GM23248 (cell line): ENCODE measurements at regions not wholly inside any gene's neighbourhood (a gene's known extent, or its start where the extent isn't known, plus 50 kb on each side); places are given as distances from the start of the nearest gene placed in this dataset.

ENCODE experiments used
- DNase-seq: peaks from one replicate; pipeline ENCODE4 v3.0.0-alpha.2; 2015
- H2AFZ ChIP-seq: fragments of 200-600 bp; sonication (generic); 2 replicates; pipeline ENCODE4 v1.6.1; 2016; ENCODE audit warnings: antibody characterized with exemption
- H3F3A ChIP-seq: fragments of 200-600 bp; sonication (generic); 2 replicates; pipeline ENCODE4 v1.6.1; 2016; ENCODE audit warnings: mild to moderate bottlenecking, antibody characterized with exemption, mixed run types; ENCODE audit not compliant: insufficient read depth
- H3K27ac ChIP-seq: fragments of 200-600 bp; sonication (generic); 2 replicates; pipeline ENCODE4 v1.5.1; 2016; ENCODE audit warnings: mild to moderate bottlenecking
- H3K27me3 ChIP-seq: fragments of 200-600 bp; sonication (generic); replicated peaks from 2 replicates; pipeline ENCODE4 v1.6.1; 2016; ENCODE audit warnings: mild to moderate bottlenecking; ENCODE audit not compliant: insufficient read depth
- H3K36me3 ChIP-seq: fragments of 200-600 bp; sonication (generic); 2 replicates; pipeline ENCODE4 v1.6.1; 2016; ENCODE audit warnings: low read depth, mild to moderate bottlenecking
- H3K4me1 ChIP-seq: fragments of 200-600 bp; sonication (generic); 2 replicates; pipeline ENCODE4 v1.6.1; 2016; ENCODE audit warnings: mild to moderate bottlenecking; ENCODE audit not compliant: insufficient read depth
- H3K4me2 ChIP-seq: fragments of 200-600 bp; sonication (generic); one replicate; pipeline ENCODE4 v1.6.1; 2016; ENCODE audit warnings: mild to moderate bottlenecking; ENCODE audit not compliant: unreplicated experiment
- H3K4me3 ChIP-seq: fragments of 200-600 bp; sonication (generic); 2 replicates; pipeline ENCODE4 v1.5.1; 2016; ENCODE audit warnings: mild to moderate bottlenecking
- H3K79me2 ChIP-seq: fragments of 200-600 bp; sonication (generic); 2 replicates; pipeline ENCODE4 v1.6.1; 2016; ENCODE audit warnings: mild to moderate bottlenecking; ENCODE audit not compliant: insufficient read depth
- H3K9ac ChIP-seq: fragments of 200-600 bp; sonication (generic); 2 replicates; pipeline ENCODE4 v1.6.1; 2016; ENCODE audit warnings: mild to moderate bottlenecking
- H3K9me2 ChIP-seq: fragments of 200-600 bp; sonication (generic); 2 replicates; pipeline ENCODE4 v1.6.1; 2016; ENCODE audit warnings: mixed run types, mild to moderate bottlenecking, moderate library complexity; ENCODE audit not compliant: insufficient read depth
- H3K9me3 ChIP-seq: fragments of 200-600 bp; sonication (generic); one replicate; pipeline ENCODE4 v1.6.1; 2017; ENCODE audit warnings: low read depth
- H4K20me1 ChIP-seq: fragments of 200-600 bp; sonication (generic); 2 replicates; pipeline ENCODE4 v1.6.0; 2016; ENCODE audit not compliant: insufficient read depth
- EZH2 ChIP-seq: fragments of 200-600 bp; sonication (generic); IDR thresholded peaks from 2 replicates; pipeline ENCODE4 v1.6.1; 2018; ENCODE audit warnings: antibody characterized with exemption, mild to moderate bottlenecking; ENCODE audit not compliant: insufficient read depth, poor library complexity, severe bottlenecking
- EZH2phosphoT487 ChIP-seq: fragments of 200-600 bp; sonication (generic); IDR thresholded peaks from 2 replicates; pipeline ENCODE4 v1.6.1; 2018; ENCODE audit warnings: antibody characterized with exemption, moderate library complexity, mild to moderate bottlenecking, low read depth; ENCODE audit not compliant: insufficient read depth
- WGBS, 2 experiments: methylation state at CpG; one replicate each; pipeline ENCODE4 v1.1.6; 2015 to 2017; ENCODE audit warnings: low lambda C conversion rate in 2 of 2, low coverage in 1 of 2; ENCODE audit errors: missing lambda C conversion rate in 2 of 2; 5-methylcytosine and 5-hydroxymethylcytosine counted together
- in situ Hi-C: fragments of 300-500 bp; cut with MboI; formaldehyde crosslinking; loops from 2 replicates; pipeline ENCODE4 v1.15.0; 2020

GRCh38 chr10:44010873-44011602, 362.4 kb upstream of the ZNF32 start:
- DNase-seq = no peak
- H3F3A ChIP-seq = no peaks in the 10 kb centered on the region
- H3K27me3 ChIP-seq = no peaks in the 10 kb centered on the region
- no peaks in the 10 kb centered on the region for H3K4me1 ChIP-seq
- H3K79me2 ChIP-seq = no peaks in the 10 kb centered on the region
- in situ Hi-C loops = no loop called here
- no peaks in the 10 kb centered on the region for H3K9me3 ChIP-seq
- H3K27ac ChIP-seq = no peak overlapping the region
- no peak overlapping the region for H3K4me3 ChIP-seq
- TF ChIP-seq EZH2phosphoT487 (no peak), EZH2 (no peak)
- H3K4me2 ChIP-seq = no peak overlapping the region
- no peaks in the 10 kb centered on the region for H3K36me3 ChIP-seq
- H3K9me2 ChIP-seq = no peaks in the 10 kb centered on the region
- H3K9ac ChIP-seq = no peak overlapping the region
- H2AFZ ChIP-seq = no peak overlapping the region
- H4K20me1 ChIP-seq = no peaks in the 10 kb centered on the region
- WGBS, 2 experiments = 93 to 97% methylated on average over 2 of the region's 2 CpGs

GRCh38 chr10:44009891-44010632, 361.4 kb upstream of the ZNF32 start:
- Histone ChIP-seq H3K9me2 (no peaks in the 10 kb centered on the region), H3K4me1 (no peaks in the 10 kb centered on the region), H3K4me3 (no peak overlapping the region), H3K9ac (no peak overlapping the region), H4K20me1 (no peaks in the 10 kb centered on the region), H3F3A (no peaks in the 10 kb centered on the region), H2AFZ (no peak overlapping the region), H3K27ac (no peak overlapping the region), H3K4me2 (no peak overlapping the region), H3K9me3 (no peaks in the 10 kb centered on the region), H3K27me3 (no peaks in the 10 kb centered on the region), H3K79me2 (no peaks in the 10 kb centered on the region), H3K36me3 (no peaks in the 10 kb centered on the region)
- DNase-seq = no peak
- 71 to 79% methylated on average over 8 of the region's 8 CpGs for WGBS, 2 experiments
- TF ChIP-seq EZH2phosphoT487 = no peak
- TF ChIP-seq EZH2 = no peak
- in situ Hi-C loops = no loop called here

GRCh38 chr10:44008917-44009709, 360.4 kb upstream of the ZNF32 start:
- TF ChIP-seq EZH2phosphoT487 (no peak), EZH2 (no peak)
- Histone ChIP-seq H3K9ac (no peak overlapping the region), H3K27ac (no peak overlapping the region), H3F3A (no peaks in the 10 kb centered on the region), H3K27me3 (no peaks in the 10 kb centered on the region), H3K4me2 (no peak overlapping the region), H3K4me1 (no peaks in the 10 kb centered on the region), H3K4me3 (no peak overlapping the region), H3K79me2 (no peaks in the 10 kb centered on the region), H3K36me3 (no peaks in the 10 kb centered on the region), H3K9me2 (no peaks in the 10 kb centered on the region), H3K9me3 (no peaks in the 10 kb centered on the region), H4K20me1 (no peaks in the 10 kb centered on the region), H2AFZ (no peak overlapping the region)
- in situ Hi-C loops = no loop called here
- 62 to 64% methylated on average over 11 of the region's 11 CpGs for WGBS, 2 experiments
- no peak for DNase-seq

GRCh38 chr10:44008270-44008916, 359.7 kb upstream of the ZNF32 start:
- TF ChIP-seq EZH2 (no peak), EZH2phosphoT487 (no peak)
- Histone ChIP-seq H3K79me2 (no peaks in the 10 kb centered on the region), H3K36me3 (no peaks in the 10 kb centered on the region), H3K4me3 (no peak overlapping the region), H3K4me2 (no peak overlapping the region), H3K27ac (no peak overlapping the region), H2AFZ (no peak overlapping the region), H3K9ac (no peak overlapping the region), H3K27me3 (no peaks in the 10 kb centered on the region), H3K9me2 (no peaks in the 10 kb centered on the region), H3K9me3 (no peaks in the 10 kb centered on the region), H3F3A (no peaks in the 10 kb centered on the region), H4K20me1 (no peaks in the 10 kb centered on the region), H3K4me1 (no peaks in the 10 kb centered on the region)
- peak; percentile 15 for DNase-seq
- WGBS, 2 experiments = 80 to 86% methylated on average over 10 of the region's 10 CpGs
- in situ Hi-C loops = no loop called here
